ENCODE measurements at regions not wholly inside any gene's neighbourhood (a gene's known extent, or its start where the extent isn't known, plus 50 kb on each side); places are given as distances from the start of the nearest gene placed in this dataset.

DNA sequence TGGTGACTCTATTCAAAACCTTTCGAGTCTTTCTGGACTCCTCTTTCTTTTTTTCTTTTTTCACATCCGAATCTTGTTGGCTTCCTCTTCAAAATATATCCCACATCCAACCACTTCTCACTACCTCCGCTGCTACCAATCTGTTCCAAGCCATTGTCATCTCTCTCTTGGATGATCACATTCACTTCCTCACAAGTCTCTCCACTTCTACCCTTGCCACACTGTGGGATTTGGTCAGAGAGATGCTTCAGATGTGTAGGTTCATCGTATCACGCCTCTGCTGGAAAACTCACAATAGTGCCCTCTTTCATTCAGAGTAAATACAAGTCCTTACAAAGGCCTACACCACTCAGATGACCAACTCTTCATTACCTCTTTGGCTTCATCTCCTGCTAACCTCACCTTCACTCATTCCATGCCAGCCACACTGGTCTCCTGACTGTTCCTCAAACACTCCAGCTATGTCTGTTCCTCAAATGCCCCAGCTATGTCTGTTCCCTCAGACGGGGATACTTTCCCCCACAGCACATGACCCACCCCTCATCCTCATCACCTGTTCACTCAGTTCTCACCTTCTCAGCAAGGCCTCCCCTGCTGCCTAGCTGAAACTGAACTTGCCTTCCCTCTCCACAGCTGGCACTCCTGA is 67.2 kb upstream of the PELI1 start:
- H3K27ac ChIP-seq = peak overlapping the region in 1 of 4 donors; percentile 4
- 83 to 91% methylated on average over 6 of the region's 6 CpGs for WGBS, 2 donors

DNA sequence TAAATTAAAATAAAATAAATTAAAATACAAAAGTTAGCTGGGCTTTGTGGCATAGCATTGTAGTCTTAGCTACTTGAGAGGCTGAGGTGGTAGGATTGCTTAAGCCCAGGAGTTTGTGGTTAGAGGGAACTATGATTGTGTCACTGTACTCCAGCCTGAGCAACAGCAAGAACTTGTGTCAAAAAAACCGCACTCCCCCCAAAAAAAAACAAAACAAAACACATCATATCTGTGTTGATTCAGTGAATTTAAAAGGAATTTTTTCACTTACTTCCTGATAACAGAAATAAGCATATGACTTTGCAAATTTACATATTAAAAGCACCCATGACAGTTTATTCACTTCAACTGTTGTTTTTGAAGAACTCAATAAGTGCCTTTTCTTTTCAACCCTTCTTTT is 68.1 kb upstream of the PELI1 start:
- intact Hi-C loops (cut with DNase I) = no loop called here

More for the DNA sequence above, 67.2 kb upstream of the PELI1 start:
- H3K4me3 ChIP-seq = no peak overlapping the region
- H3K27me3 ChIP-seq = no peaks in the 10 kb centered on the region
- no peak for TF ChIP-seq EP300 (IDR thresholded peaks at IDR 0.05)
- no peak for TF ChIP-seq POLR2A (IDR thresholded peaks at IDR 0.05)
- TF ChIP-seq POLR2AphosphoS5 (IDR thresholded peaks at IDR 0.05) = no peak
- TF ChIP-seq, protein P1, sequence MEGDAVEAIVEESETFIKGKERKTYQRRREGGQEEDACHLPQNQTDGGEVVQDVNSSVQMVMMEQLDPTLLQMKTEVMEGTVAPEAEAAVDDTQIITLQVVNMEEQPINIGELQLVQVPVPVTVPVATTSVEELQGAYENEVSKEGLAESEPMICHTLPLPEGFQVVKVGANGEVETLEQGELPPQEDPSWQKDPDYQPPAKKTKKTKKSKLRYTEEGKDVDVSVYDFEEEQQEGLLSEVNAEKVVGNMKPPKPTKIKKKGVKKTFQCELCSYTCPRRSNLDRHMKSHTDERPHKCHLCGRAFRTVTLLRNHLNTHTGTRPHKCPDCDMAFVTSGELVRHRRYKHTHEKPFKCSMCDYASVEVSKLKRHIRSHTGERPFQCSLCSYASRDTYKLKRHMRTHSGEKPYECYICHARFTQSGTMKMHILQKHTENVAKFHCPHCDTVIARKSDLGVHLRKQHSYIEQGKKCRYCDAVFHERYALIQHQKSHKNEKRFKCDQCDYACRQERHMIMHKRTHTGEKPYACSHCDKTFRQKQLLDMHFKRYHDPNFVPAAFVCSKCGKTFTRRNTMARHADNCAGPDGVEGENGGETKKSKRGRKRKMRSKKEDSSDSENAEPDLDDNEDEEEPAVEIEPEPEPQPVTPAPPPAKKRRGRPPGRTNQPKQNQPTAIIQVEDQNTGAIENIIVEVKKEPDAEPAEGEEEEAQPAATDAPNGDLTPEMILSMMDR (IDR thresholded peaks at IDR 0.05) = no peak
- H3K9me3 ChIP-seq = no peaks in the 10 kb centered on the region
- no peak for DNase-seq
- no peaks in the 10 kb centered on the region for H3K36me3 ChIP-seq
- intact Hi-C loops (cut with DNase I) = no loop called here
- H3K4me1 ChIP-seq = peaks cover 0 to 15% (median 12%) of the 10 kb centered on the region in 4 donors

DNA sequence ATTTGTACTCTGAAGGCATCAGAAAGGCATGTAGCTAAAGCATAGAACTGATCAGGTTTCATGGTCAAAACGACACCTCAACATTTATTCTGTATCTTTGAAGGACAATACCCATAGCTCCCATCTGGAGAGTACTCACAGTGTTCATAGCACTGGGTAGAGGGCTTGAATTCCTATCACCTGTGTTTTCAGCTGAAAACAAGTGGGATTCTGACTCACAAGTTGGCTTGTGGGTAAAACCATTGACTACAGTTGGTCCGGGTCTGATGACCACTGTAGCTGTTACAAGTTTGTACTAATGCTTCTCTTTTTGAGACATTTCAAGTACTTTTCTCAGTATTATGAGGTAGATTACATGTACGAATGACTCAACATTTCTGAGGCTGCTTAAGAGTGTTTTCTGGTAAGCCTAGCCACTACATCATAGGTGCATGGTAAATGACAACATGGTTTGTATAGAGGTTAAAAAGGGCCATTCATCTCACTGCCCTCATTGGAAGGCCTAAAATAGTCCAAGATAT is 68.6 kb upstream of the PELI1 start:
- WGBS, 2 donors = 75 to 84% methylated on average over 3 of the region's 3 CpGs
- H3K27ac ChIP-seq = peak overlapping the region in 1 of 4 donors; percentile 22
- peaks cover 0 to 15% (median 12%) of the 10 kb centered on the region in 4 donors for H3K4me1 ChIP-seq
- no peak for DNase-seq
- H3K27me3 ChIP-seq = no peaks in the 10 kb centered on the region
- H3K36me3 ChIP-seq = no peaks in the 10 kb centered on the region
- no peaks in the 10 kb centered on the region for H3K9me3 ChIP-seq
- intact Hi-C loops (cut with DNase I) = no loop called here
- TF ChIP-seq, protein P1 (IDR thresholded peaks at IDR 0.05) = no peak
- no peak for TF ChIP-seq POLR2A (IDR thresholded peaks at IDR 0.05)
- peak in 1 of 4 donors; percentile 19 for TF ChIP-seq EP300 (IDR thresholded peaks at IDR 0.05)
- peak in 1 of 4 donors; percentile 26 for TF ChIP-seq POLR2AphosphoS5 (IDR thresholded peaks at IDR 0.05)
- H3K4me3 ChIP-seq = no peak overlapping the region

More for the DNA sequence above, 68.1 kb upstream of the PELI1 start:
- DNase-seq = no peak
- TF ChIP-seq EP300 (IDR thresholded peaks at IDR 0.05) (peak in 1 of 4 donors; percentile 27), POLR2AphosphoS5 (IDR thresholded peaks at IDR 0.05) (no peak), POLR2A (IDR thresholded peaks at IDR 0.05) (no peak)
- TF ChIP-seq, protein P1 (IDR thresholded peaks at IDR 0.05) = no peak
- no peak overlapping the region for H3K4me3 ChIP-seq
- H3K4me1 ChIP-seq = peaks cover 0 to 15% (median 12%) of the 10 kb centered on the region in 4 donors
- H3K36me3 ChIP-seq = no peaks in the 10 kb centered on the region
- no peaks in the 10 kb centered on the region for H3K27me3 ChIP-seq
- WGBS, 2 donors = 25 to 55% methylated on average over 1 of the region's 1 CpG
- peak overlapping the region in 1 of 4 donors; percentile 5 for H3K27ac ChIP-seq
- no peaks in the 10 kb centered on the region for H3K9me3 ChIP-seq

DNA sequence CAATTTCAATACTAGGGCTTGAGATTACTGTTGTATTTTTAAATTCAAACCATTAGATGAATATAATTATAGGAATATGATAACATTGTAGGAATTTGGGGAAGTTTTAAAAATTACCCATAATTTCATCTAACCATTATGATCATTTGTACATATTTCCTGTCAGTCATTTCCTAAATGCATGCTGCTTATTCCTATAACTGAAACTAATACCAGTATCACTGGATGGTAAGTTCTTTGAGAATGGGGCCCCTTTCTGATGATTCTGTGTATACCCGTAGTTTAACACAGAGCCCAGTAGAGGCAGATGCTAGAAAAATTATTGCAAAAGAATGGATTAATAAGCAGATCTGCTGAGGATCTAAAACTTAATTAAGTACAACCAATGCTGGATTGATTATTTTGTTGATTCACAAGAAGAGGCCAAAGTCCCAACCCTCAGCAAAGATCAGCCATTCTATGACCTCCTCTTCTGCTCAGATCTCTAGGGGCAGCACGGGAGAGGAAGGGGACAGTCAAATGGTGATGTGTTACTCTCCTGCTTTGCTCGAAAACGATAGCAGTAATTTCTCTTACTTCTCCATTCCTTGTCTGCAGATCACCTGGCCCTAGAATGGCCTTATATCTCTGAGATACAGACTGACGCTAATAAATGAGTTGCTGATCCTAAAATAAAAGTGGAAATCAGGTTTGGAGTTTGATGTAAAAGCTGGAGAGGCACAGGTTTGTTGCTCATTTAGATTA is 69.5 kb upstream of the PELI1 start:
- DNase-seq = no peak
- H3K27ac ChIP-seq = peak overlapping the region; percentile 38 to 69 (median 44)
- H3K9me3 ChIP-seq = no peaks in the 10 kb centered on the region
- H3K27me3 ChIP-seq = no peaks in the 10 kb centered on the region
- H3K4me1 ChIP-seq = peaks cover 0 to 15% (median 12%) of the 10 kb centered on the region in 4 donors
- TF ChIP-seq POLR2AphosphoS5 (IDR thresholded peaks at IDR 0.05) (no peak), POLR2A (IDR thresholded peaks at IDR 0.05) (no peak), EP300 (IDR thresholded peaks at IDR 0.05) (no peak)
- TF ChIP-seq, protein P1 (IDR thresholded peaks at IDR 0.05) = no peak
- no peaks in the 10 kb centered on the region for H3K36me3 ChIP-seq
- no peak overlapping the region for H3K4me3 ChIP-seq
- 20 to 40% methylated on average over 5 of the region's 5 CpGs for WGBS, 2 donors
- intact Hi-C loops (cut with DNase I) = no loop called here
